Activated CD8-positive, alpha-beta memory T cell treated with anti-CD3 and anti-CD28 coated beads, Interleukin-2, amount 10 ng/mL, durations not matched to agents 7 days and 5 days (primary cell): ENCODE measurements at regions not wholly inside any gene's neighbourhood (a gene's known extent, or its start where the extent isn't known, plus 50 kb on each side); places are given as distances from the start of the nearest gene placed in this dataset.
"Not testable (repeated sequence)": the region's sequence is repeated elsewhere in the genome, so short reads cannot be mapped to it uniquely, and the experiment has no call there.

Experiments used
- ATAC-seq: fragments of 150-1000 bp; cut with Tn5 transposase; one replicate; pipeline ENCODE4 v1.10.0; 2021; ENCODE audit warnings: moderate library complexity
- CTCF ChIA-PET: fragments of 350-600 bp; sonication (Branson Sonifier 250); formaldehyde crosslinking; loops from one replicate; lab custom pipeline; 2021; ENCODE audit warnings: antibody characterized with exemption; lab: Charles Lee
- DNase-seq: peaks from one replicate; pipeline ENCODE4 v3.0.0-alpha.2; 2020
- H3K27ac Mint-ChIP-seq: one replicate; pipeline ENCODE4 v1.8.0; 2021; ENCODE audit warnings: mild to moderate bottlenecking, mixed read lengths
- H3K27me3 Mint-ChIP-seq: one replicate; pipeline ENCODE4 v1.8.0; 2021; ENCODE audit warnings: mixed read lengths
- H3K36me3 Mint-ChIP-seq: one replicate; pipeline ENCODE4 v1.8.0; 2021; ENCODE audit warnings: mild to moderate bottlenecking, mixed read lengths
- H3K4me1 Mint-ChIP-seq: one replicate; pipeline ENCODE4 v1.8.0; 2021; ENCODE audit warnings: mixed read lengths
- H3K4me3 Mint-ChIP-seq: one replicate; pipeline ENCODE4 v1.8.0; 2021; ENCODE audit warnings: mild to moderate bottlenecking, moderate library complexity, mixed read lengths
- H3K9me3 Mint-ChIP-seq: one replicate; pipeline ENCODE4 v1.8.0; 2022; ENCODE audit warnings: low read depth, mixed read lengths

- H3K9me3 Mint-ChIP-seq, result no peaks in the 10 kb centered on the region
- H3K4me3 Mint-ChIP-seq, result no peak overlapping the region
- H3K27me3 Mint-ChIP-seq, result no peaks in the 10 kb centered on the region
- no peak overlapping the region for H3K27ac Mint-ChIP-seq
- no peak for ATAC-seq
- no peak for DNase-seq
- no peaks in the 10 kb centered on the region for H3K4me1 Mint-ChIP-seq
- no peaks in the 10 kb centered on the region for H3K36me3 Mint-ChIP-seq
- CTCF ChIA-PET, result no interaction called here
Observed at GRCh38 chr16:5309946-5310611, 212.5 kb upstream of the EEF2KMT start.

GRCh38 chr16:5305023-5305422, 207.4 kb upstream of the EEF2KMT start:
- Mint-ChIP-seq H3K27ac (no peak overlapping the region), H3K4me1 (no peaks in the 10 kb centered on the region), H3K4me3 (no peak overlapping the region), H3K9me3 (peaks cover 2% of the 10 kb centered on the region), H3K36me3 (no peaks in the 10 kb centered on the region), H3K27me3 (no peaks in the 10 kb centered on the region)
- CTCF ChIA-PET, result no interaction called here
- ATAC-seq (no peak), DNase-seq (no peak)

GRCh38 chr16:5302372-5303114, 204.9 kb upstream of the EEF2KMT start:
- no peak for ATAC-seq
- no peaks in the 10 kb centered on the region for H3K36me3 Mint-ChIP-seq
- H3K9me3 Mint-ChIP-seq, result peaks cover 2% of the 10 kb centered on the region
- CTCF ChIA-PET, result no interaction called here
- no peaks in the 10 kb centered on the region for H3K4me1 Mint-ChIP-seq
- no peak overlapping the region for H3K4me3 Mint-ChIP-seq
- H3K27ac Mint-ChIP-seq, result no peak overlapping the region
- no peaks in the 10 kb centered on the region for H3K27me3 Mint-ChIP-seq
- DNase-seq, result no peak

GRCh38 chr16:5298202-5298601, 200.6 kb upstream of the EEF2KMT start:
- Mint-ChIP-seq H3K9me3 (peaks cover 2% of the 10 kb centered on the region), H3K4me3 (no peak overlapping the region), H3K4me1 (no peaks in the 10 kb centered on the region), H3K36me3 (no peaks in the 10 kb centered on the region), H3K27ac (no peak overlapping the region), H3K27me3 (no peaks in the 10 kb centered on the region)
- CTCF ChIA-PET, result no interaction called here
- DNase-seq (no peak), ATAC-seq (no peak)

- CTCF ChIA-PET, result no interaction called here
- no peak for ATAC-seq
- H3K27me3 Mint-ChIP-seq, result no peaks in the 10 kb centered on the region
Observed at GRCh38 chr16:5296176-5296575, 198.6 kb upstream of the EEF2KMT start.

GRCh38 chr16:5295304-5295703, 197.7 kb upstream of the EEF2KMT start:
- H3K27ac Mint-ChIP-seq, CTCF ChIA-PET, H3K9me3 Mint-ChIP-seq, H3K27me3 Mint-ChIP-seq, H3K4me3 Mint-ChIP-seq, H3K36me3 Mint-ChIP-seq, H3K4me1 Mint-ChIP-seq, DNase-seq, ATAC-seq: not testable (repeated sequence)

More at GRCh38 chr16:5296176-5296575, 198.6 kb upstream of the EEF2KMT start:
- Mint-ChIP-seq H3K4me1 (no peaks in the 10 kb centered on the region), H3K36me3 (no peaks in the 10 kb centered on the region), H3K27ac (no peak overlapping the region), H3K9me3 (peaks cover 2% of the 10 kb centered on the region), H3K4me3 (no peak overlapping the region)
- DNase-seq, result no peak

- H3K36me3 Mint-ChIP-seq, H3K27me3 Mint-ChIP-seq, CTCF ChIA-PET, H3K27ac Mint-ChIP-seq, H3K9me3 Mint-ChIP-seq, H3K4me1 Mint-ChIP-seq, H3K4me3 Mint-ChIP-seq, ATAC-seq, DNase-seq: not testable (repeated sequence)
Observed at GRCh38 chr16:5282152-5282551, 184.6 kb upstream of the EEF2KMT start.

GRCh38 chr16:5257462-5257861, 159.9 kb upstream of the EEF2KMT start:
- Mint-ChIP-seq H3K27ac (no peak overlapping the region), H3K36me3 (no peaks in the 10 kb centered on the region), H3K4me1 (no peaks in the 10 kb centered on the region), H3K27me3 (no peaks in the 10 kb centered on the region), H3K4me3 (no peak overlapping the region), H3K9me3 (no peaks in the 10 kb centered on the region)
- ATAC-seq, result no peak
- DNase-seq, result no peak
- CTCF ChIA-PET, result no interaction called here

- no peak for ATAC-seq
- Mint-ChIP-seq H3K27me3 (no peaks in the 10 kb centered on the region), H3K4me1 (no peaks in the 10 kb centered on the region), H3K9me3 (no peaks in the 10 kb centered on the region), H3K4me3 (no peak overlapping the region), H3K36me3 (no peaks in the 10 kb centered on the region), H3K27ac (no peak overlapping the region)
- CTCF ChIA-PET, result no interaction called here
- DNase-seq, result no peak
Observed at GRCh38 chr16:5252791-5253190, 155.2 kb upstream of the EEF2KMT start.

- H3K27ac Mint-ChIP-seq, H3K27me3 Mint-ChIP-seq, CTCF ChIA-PET, H3K4me1 Mint-ChIP-seq, ATAC-seq, DNase-seq, H3K36me3 Mint-ChIP-seq, H3K9me3 Mint-ChIP-seq, H3K4me3 Mint-ChIP-seq: not testable (repeated sequence)
Observed at GRCh38 chr16:5247403-5247802, 149.8 kb upstream of the EEF2KMT start.

GRCh38 chr16:5240278-5240626, 142.7 kb upstream of the EEF2KMT start:
- H3K36me3 Mint-ChIP-seq, ATAC-seq, H3K27ac Mint-ChIP-seq, H3K9me3 Mint-ChIP-seq, H3K4me1 Mint-ChIP-seq, H3K4me3 Mint-ChIP-seq, DNase-seq: not testable (repeated sequence)
- peaks cover 22% of the 10 kb centered on the region for H3K27me3 Mint-ChIP-seq
- CTCF ChIA-PET, result interaction anchor here (1.0 kb wide), 1 partner anchor 394 kb away, joined by 4 read pairs; no protein-coding TSS in a partner anchor

GRCh38 chr16:5239472-5240277, 142.1 kb upstream of the EEF2KMT start:
- DNase-seq, result peak; percentile 41
- CTCF ChIA-PET, result interaction anchor here (0.8 to 1.0 kb wide), 2 partner anchors 376 to 395 kb away, joined by 4 read pairs; no protein-coding TSS in a partner anchor
- H3K27ac Mint-ChIP-seq, H3K9me3 Mint-ChIP-seq, H3K36me3 Mint-ChIP-seq, ATAC-seq, H3K4me1 Mint-ChIP-seq, H3K4me3 Mint-ChIP-seq: not testable (repeated sequence)
- H3K27me3 Mint-ChIP-seq, result peaks cover 22% of the 10 kb centered on the region

GRCh38 chr16:5235119-5235518, 137.5 kb upstream of the EEF2KMT start:
- Mint-ChIP-seq H3K9me3 (no peaks in the 10 kb centered on the region), H3K27me3 (peaks cover 14% of the 10 kb centered on the region), H3K36me3 (no peaks in the 10 kb centered on the region), H3K27ac (no peak overlapping the region), H3K4me3 (no peak overlapping the region), H3K4me1 (peaks cover 1% of the 10 kb centered on the region)
- DNase-seq (no peak), ATAC-seq (no peak)
- CTCF ChIA-PET, result interaction anchor here (1.9 kb wide), 1 partner anchor 381 kb away, joined by 7 read pairs; no protein-coding TSS in a partner anchor
